Neural crest cell (in vitro differentiated cells): ENCODE measurements at regions not wholly inside any gene's neighbourhood (a gene's known extent, or its start where the extent isn't known, plus 50 kb on each side); places are given as distances from the start of the nearest gene placed in this dataset.
A peak's percentile ranks its signal among the peaks of the same experiment; 100 is the strongest.

Experiments
- DNase-seq: peaks from one replicate; pipeline ENCODE4 v3.0.0; 2021; ENCODE audit warnings: low read depth, mixed read lengths, low spot score
- H3K27ac Mint-ChIP-seq: one replicate; pipeline ENCODE4 v1.8.0; 2021; ENCODE audit warnings: mild to moderate bottlenecking, mixed read lengths; ENCODE audit not compliant: unreplicated experiment
- H3K27me3 Mint-ChIP-seq: 2 replicates; pipeline ENCODE4 v1.8.0; 2021; ENCODE audit warnings: low read depth, mild to moderate bottlenecking, mixed read lengths
- H3K36me3 Mint-ChIP-seq: 2 replicates; pipeline ENCODE4 v1.8.0; 2021; ENCODE audit warnings: low read depth, mild to moderate bottlenecking, mixed read lengths
- H3K4me1 Mint-ChIP-seq: 2 replicates; pipeline ENCODE4 v1.8.0; 2021; ENCODE audit warnings: mixed read lengths
- H3K4me3 Mint-ChIP-seq: one replicate; pipeline ENCODE4 v1.8.0; 2021; ENCODE audit warnings: mild to moderate bottlenecking, mixed read lengths
- H3K9me3 Mint-ChIP-seq: 2 replicates; pipeline ENCODE4 v1.8.0; 2021; ENCODE audit warnings: mixed read lengths
- TF ChIP-seq, protein P1 (sequence below): fragments of 200-600 bp; sonication (generic); conservative IDR thresholded peaks from 2 replicates; pipeline ENCODE4 v1.5.0; 2021; ENCODE audit warnings: antibody characterized with exemption, mild to moderate bottlenecking

DNA sequence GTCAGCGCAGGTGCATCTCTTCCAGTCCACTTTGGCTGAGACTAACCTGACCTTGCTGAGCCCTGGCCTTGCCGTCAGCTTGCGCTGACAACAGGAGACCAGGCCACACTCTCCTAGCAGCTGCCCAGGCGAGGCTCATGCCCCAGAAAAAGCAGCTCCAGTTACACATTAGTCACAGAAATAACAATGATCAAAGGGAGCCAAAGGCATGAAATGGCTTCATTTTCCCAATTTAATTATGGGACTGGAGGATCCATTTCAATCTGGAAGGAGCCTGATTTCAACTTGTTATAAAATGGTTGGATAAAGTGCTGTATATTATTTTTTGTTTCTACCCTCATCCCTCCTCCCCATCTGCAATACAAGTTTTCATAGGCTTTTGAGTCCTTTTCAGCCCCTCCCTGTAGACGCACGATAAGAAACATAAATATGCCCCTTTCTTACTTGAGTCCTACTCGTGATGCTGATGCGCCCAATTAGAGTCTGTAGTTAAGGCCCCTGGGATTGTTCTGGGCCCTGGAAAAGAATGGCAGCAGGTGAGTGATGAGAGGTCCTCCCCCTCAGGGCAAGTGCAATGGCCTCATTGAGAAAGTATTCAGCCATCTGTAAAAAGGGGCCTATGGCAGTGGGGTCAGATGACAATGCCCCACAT is 376.0 kb downstream of the C12orf75 start:
- no peaks in the 10 kb centered on the region for H3K27me3 Mint-ChIP-seq
- TF ChIP-seq, protein P1, sequence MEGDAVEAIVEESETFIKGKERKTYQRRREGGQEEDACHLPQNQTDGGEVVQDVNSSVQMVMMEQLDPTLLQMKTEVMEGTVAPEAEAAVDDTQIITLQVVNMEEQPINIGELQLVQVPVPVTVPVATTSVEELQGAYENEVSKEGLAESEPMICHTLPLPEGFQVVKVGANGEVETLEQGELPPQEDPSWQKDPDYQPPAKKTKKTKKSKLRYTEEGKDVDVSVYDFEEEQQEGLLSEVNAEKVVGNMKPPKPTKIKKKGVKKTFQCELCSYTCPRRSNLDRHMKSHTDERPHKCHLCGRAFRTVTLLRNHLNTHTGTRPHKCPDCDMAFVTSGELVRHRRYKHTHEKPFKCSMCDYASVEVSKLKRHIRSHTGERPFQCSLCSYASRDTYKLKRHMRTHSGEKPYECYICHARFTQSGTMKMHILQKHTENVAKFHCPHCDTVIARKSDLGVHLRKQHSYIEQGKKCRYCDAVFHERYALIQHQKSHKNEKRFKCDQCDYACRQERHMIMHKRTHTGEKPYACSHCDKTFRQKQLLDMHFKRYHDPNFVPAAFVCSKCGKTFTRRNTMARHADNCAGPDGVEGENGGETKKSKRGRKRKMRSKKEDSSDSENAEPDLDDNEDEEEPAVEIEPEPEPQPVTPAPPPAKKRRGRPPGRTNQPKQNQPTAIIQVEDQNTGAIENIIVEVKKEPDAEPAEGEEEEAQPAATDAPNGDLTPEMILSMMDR: no peak
- no peaks in the 10 kb centered on the region for H3K36me3 Mint-ChIP-seq
- no peaks in the 10 kb centered on the region for H3K9me3 Mint-ChIP-seq
- peaks cover 37% of the 10 kb centered on the region for H3K4me1 Mint-ChIP-seq
- DNase-seq: no peak
- peak overlapping the region; percentile 28 for H3K4me3 Mint-ChIP-seq
- H3K27ac Mint-ChIP-seq: peak overlapping the region; percentile 85

DNA sequence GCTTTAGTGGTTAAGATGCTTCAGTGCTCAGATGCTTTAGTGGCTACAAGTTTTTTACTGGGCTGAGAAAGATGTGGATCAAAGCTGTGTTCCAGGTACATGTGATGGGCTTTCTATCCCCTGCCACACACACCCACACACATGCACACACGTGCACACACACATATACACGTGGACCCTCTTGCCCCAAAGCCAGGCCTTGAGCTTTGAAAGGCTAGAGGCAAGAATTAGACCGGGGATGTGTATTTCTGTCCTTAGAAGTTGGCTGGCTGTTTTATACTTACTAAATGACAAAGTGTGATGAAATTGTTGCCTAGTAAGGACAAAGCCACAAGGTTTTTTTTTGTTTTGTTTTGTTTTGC is 376.5 kb downstream of the C12orf75 start:
- Mint-ChIP-seq H3K27ac (no peak overlapping the region), H3K4me3 (peak overlapping the region; percentile 28)
- TF ChIP-seq, protein P1: no peak

DNA sequence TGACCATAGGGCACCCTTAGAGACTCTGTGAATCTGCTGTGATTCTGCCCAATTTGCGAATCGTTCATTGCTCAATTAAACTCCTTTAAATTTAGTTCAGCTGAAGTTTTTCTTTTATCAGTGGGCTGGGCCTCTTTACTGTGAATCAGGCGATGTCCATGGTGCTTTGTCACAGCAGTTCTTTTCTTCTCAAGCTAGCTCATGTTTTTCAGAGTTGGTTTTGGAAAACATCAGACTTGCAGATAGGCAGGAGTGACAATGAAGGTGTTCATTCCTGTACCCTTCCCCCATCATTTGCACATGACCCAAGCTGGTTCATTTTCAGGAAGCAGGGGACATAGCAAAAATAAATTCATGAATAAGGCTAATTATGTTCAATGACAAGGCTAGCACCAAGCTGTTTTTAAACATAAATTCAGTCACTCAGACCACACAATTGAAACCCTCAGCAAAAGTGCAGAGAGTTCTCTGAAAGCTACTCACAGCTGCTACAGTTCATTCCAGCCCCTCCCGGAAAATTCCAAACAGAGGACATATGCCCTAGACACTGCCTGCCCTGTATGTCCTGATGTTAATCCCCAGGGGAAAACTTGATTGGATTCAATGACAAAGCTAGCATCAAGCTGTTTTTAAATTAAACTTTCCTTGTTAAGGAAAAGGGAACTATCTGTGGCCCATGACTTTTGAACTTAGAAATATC is 383.3 kb downstream of the C12orf75 start:
- Mint-ChIP-seq H3K4me3 (peak overlapping the region; percentile 24), H3K27me3 (no peaks in the 10 kb centered on the region)

More for the DNA sequence above, 376.5 kb downstream of the C12orf75 start:
- peaks cover 37% of the 10 kb centered on the region for H3K4me1 Mint-ChIP-seq
- DNase-seq: no peak
- no peaks in the 10 kb centered on the region for H3K27me3 Mint-ChIP-seq
- H3K36me3 Mint-ChIP-seq: no peaks in the 10 kb centered on the region
- no peaks in the 10 kb centered on the region for H3K9me3 Mint-ChIP-seq

DNA sequence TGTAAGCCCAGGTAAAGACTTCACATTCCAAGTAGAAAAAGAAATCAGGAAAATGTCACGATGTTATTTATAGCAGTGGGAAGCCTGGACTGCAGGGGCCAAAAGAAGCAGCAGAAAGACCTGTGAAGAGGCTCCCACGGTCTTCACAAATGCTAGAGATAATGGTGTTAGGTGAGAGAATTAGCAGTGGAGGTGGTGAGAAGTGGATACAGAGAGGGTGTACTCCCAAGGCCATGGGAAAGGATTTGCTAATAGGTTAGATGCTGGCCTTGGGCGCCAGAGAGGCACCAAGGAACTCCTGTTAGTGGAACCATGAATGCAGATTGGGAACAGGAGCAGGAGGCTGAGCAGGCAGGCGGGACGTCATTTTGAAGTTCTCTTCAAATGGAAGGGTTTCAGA is 386.1 kb downstream of the C12orf75 start:
- Mint-ChIP-seq H3K9me3 (no peaks in the 10 kb centered on the region), H3K27ac (no peak overlapping the region), H3K27me3 (no peaks in the 10 kb centered on the region), H3K36me3 (no peaks in the 10 kb centered on the region), H3K4me3 (no peak overlapping the region), H3K4me1 (peaks cover 62% of the 10 kb centered on the region)
- DNase-seq: no peak
- TF ChIP-seq, protein P1: no peak

More for the DNA sequence above, 383.3 kb downstream of the C12orf75 start:
- no peak for DNase-seq
- Mint-ChIP-seq H3K4me1 (peaks cover 47% of the 10 kb centered on the region), H3K9me3 (no peaks in the 10 kb centered on the region), H3K27ac (peak overlapping the region; percentile 98), H3K36me3 (no peaks in the 10 kb centered on the region)
- TF ChIP-seq, protein P1: no peak

DNA sequence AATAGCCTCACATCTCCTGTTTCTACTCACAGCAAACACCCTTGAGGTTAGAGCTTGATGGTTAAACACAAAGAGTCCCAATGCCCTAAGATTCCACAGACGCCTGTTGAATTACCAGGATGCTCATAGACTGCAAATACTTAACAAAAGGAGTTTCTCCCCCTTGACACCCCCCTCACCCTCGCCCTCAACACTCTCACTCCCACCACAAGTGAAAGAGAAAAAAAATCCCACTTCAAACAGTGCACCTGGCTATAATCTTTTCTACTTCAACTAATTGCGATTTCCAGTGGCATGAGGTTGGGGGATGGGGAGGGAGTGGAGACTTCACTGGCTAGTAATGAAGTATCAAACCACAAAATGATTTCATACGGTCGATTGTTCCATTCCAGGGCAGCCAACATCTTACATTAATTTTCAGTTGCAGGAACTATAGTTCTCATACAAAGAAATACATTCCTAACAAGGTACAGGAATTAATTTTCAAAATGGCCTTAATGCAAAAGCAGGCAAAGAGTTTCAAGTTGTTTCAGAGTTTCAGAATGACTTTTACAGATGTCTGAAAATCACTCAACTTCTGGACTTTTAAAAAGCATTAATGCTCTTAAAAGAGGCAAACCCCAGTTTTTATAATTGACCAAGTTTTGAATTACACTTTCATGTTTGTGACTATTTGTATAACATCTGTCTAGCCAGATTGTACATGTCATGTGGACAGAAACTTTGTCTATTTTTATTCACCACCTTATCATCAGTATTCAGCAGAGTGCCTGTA is 390.7 kb downstream of the C12orf75 start:
- TF ChIP-seq, protein P1: no peak
- no peaks in the 10 kb centered on the region for H3K36me3 Mint-ChIP-seq
- H3K4me1 Mint-ChIP-seq: peaks cover 72% of the 10 kb centered on the region
- no peaks in the 10 kb centered on the region for H3K9me3 Mint-ChIP-seq
- H3K27me3 Mint-ChIP-seq: no peaks in the 10 kb centered on the region
- no peak overlapping the region for H3K4me3 Mint-ChIP-seq
- DNase-seq: no peak
- peak overlapping the region; percentile 88 for H3K27ac Mint-ChIP-seq
